Right lobe of liver (tissue), 6 donors: ENCODE measurements at regions not wholly inside any gene's neighbourhood (a gene's known extent, or its start where the extent isn't known, plus 50 kb on each side); places are given as distances from the start of the nearest gene placed in this dataset.

ENCODE experiments used
- ATAC-seq, 4 donors: fragments of 200-7000 bp; cut with Tn5 transposase; one replicate each; pipeline ENCODE4 v1.9.1; 2020; ENCODE audit warnings: mild to moderate bottlenecking in 4 of 4, moderate library complexity in 4 of 4
- DNase-seq, 3 donors: peaks; one replicate each; pipeline ENCODE4 v3.0.0-alpha.2; 2020
- H3K27ac ChIP-seq, 3 donors: fragments of 200-600 bp; one replicate each; pipeline ENCODE4 v1.8.0; 2022
- H3K27me3 ChIP-seq, 2 donors: fragments of 200-600 bp; one replicate each; pipeline ENCODE4 v1.8.0; 2022
- H3K36me3 ChIP-seq, 4 donors: fragments of 200-600 bp; sonication (generic) in 1 of 4; one replicate each; pipeline versions ENCODE4 v1.5.1 to v1.8.0; 2017 to 2022; ENCODE audit warnings: control low read depth in 1 of 4
- H3K4me1 ChIP-seq, 4 donors: fragments of 200-600 bp; sonication (generic) in 1 of 4; one replicate each; pipeline versions ENCODE4 v1.5.1 to v1.8.0; 2017 to 2022; ENCODE audit warnings: control low read depth in 1 of 4
- H3K4me3 ChIP-seq, 3 donors: fragments of 200-600 bp; one replicate each; pipeline ENCODE4 v1.8.0; 2022
- H3K9me3 ChIP-seq, 4 donors: fragments of 200-600 bp; sonication (generic) in 1 of 4; one replicate each; pipeline versions ENCODE4 v1.5.1 to v1.8.0; 2017 to 2022; ENCODE audit warnings: control low read depth in 1 of 4
- POLR2A ChIP-seq: fragments of 450-650 bp; IDR thresholded peaks from one replicate; pipeline ENCODE4 v1.6.1; 2017; ENCODE audit warnings: antibody characterized with exemption, mild to moderate bottlenecking
- WGBS: methylation state at CpG from one replicate; pipeline ENCODE4 v1.1.6; 2018; ENCODE audit warnings: low coverage, low lambda C conversion rate; ENCODE audit not compliant: insufficient coverage; ENCODE audit errors: missing lambda C conversion rate; 5-methylcytosine and 5-hydroxymethylcytosine counted together
- intact Hi-C, 2 donors: fragments of 100-400 bp; cut with DNase I; formaldehyde crosslinking; loops; one replicate each; pipeline versions ENCODE4 v1.11.2 to v1.14.1; 2022
- small RNA-seq, 2 experiments: library from RNA; depleted of rRNA; stranded (forward); fragments of <200 nt; gene quantifications; one replicate each; pipeline ENCODE3, GENCODE V24; 2016
- TF ChIP-seq, protein P1 (sequence below), 4 donors: fragments of 200-600 bp in 3 of 4; fragments of 450-650 bp in 1 of 4; IDR thresholded peaks; one replicate each; pipeline versions ENCODE4 v1.5.1 to v1.8.0; 2016 to 2022; ENCODE audit warnings: antibody characterized with exemption in 4 of 4, mild to moderate bottlenecking in 2 of 4
- donor health status: DM: no; HTN: yes; CAD: no.
- donor health status: DM: no; HTN: no; CAD: no.
- donor health status: DM: no; HTN: no; CAD: no.
- donor health status: DM: no; HTN: yes; CAD: no.
- donor health status: DM: no; HTN: yes; CAD: no.

GRCh38 chr1:240667351-240667750 lies 55.4 kb upstream of the GREM2 start:
- H3K9me3 ChIP-seq: no peaks in the 10 kb centered on the region
- intact Hi-C loops: no loop called here
- TF ChIP-seq, protein P1, sequence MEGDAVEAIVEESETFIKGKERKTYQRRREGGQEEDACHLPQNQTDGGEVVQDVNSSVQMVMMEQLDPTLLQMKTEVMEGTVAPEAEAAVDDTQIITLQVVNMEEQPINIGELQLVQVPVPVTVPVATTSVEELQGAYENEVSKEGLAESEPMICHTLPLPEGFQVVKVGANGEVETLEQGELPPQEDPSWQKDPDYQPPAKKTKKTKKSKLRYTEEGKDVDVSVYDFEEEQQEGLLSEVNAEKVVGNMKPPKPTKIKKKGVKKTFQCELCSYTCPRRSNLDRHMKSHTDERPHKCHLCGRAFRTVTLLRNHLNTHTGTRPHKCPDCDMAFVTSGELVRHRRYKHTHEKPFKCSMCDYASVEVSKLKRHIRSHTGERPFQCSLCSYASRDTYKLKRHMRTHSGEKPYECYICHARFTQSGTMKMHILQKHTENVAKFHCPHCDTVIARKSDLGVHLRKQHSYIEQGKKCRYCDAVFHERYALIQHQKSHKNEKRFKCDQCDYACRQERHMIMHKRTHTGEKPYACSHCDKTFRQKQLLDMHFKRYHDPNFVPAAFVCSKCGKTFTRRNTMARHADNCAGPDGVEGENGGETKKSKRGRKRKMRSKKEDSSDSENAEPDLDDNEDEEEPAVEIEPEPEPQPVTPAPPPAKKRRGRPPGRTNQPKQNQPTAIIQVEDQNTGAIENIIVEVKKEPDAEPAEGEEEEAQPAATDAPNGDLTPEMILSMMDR (IDR thresholded peaks at IDR 0.05): no peak
- TF ChIP-seq POLR2A: no peak
- WGBS: 75% methylated on average over 2 of the region's 3 CpGs
- no peaks in the 10 kb centered on the region for H3K27me3 ChIP-seq
- DNase-seq (no peak), ATAC-seq (no peak)
- no peak overlapping the region for H3K27ac ChIP-seq
- H3K4me1 ChIP-seq: no peaks in the 10 kb centered on the region
- no peak overlapping the region for H3K4me3 ChIP-seq
- no peaks in the 10 kb centered on the region for H3K36me3 ChIP-seq

GRCh38 chr1:240666568-240667198 lies 54.7 kb upstream of the GREM2 start:
- H3K27me3 ChIP-seq: no peaks in the 10 kb centered on the region
- intact Hi-C loops: no loop called here
- H3K36me3 ChIP-seq: no peaks in the 10 kb centered on the region
- H3K9me3 ChIP-seq: no peaks in the 10 kb centered on the region
- H3K4me3 ChIP-seq: no peak overlapping the region
- 67% methylated on average over 9 of the region's 9 CpGs for WGBS
- ATAC-seq: no peak
- H3K4me1 ChIP-seq: no peaks in the 10 kb centered on the region
- no peak overlapping the region for H3K27ac ChIP-seq
- no peak for TF ChIP-seq POLR2A
- TF ChIP-seq, protein P1 (IDR thresholded peaks at IDR 0.05): no peak
- no peak for DNase-seq

GRCh38 chr1:240663169-240663879 lies 51.4 kb upstream of the GREM2 start:
- 70% methylated on average over 1 of the region's 1 CpG for WGBS
- H3K9me3 ChIP-seq: no peaks in the 10 kb centered on the region
- intact Hi-C loops: no loop called here
- H3K27me3 ChIP-seq: no peaks in the 10 kb centered on the region
- TF ChIP-seq, protein P1 (IDR thresholded peaks at IDR 0.05): no peak
- no peak for TF ChIP-seq POLR2A
- DNase-seq (no peak), ATAC-seq (no peak)
- H3K27ac ChIP-seq: no peak overlapping the region
- H3K36me3 ChIP-seq: no peaks in the 10 kb centered on the region
- H3K4me1 ChIP-seq: no peaks in the 10 kb centered on the region
- no peak overlapping the region for H3K4me3 ChIP-seq

Small RNA genes in the stretch of these regions (small RNA-seq; reads per million reads assigned to genes)
- 0 reads per million in 2 experiments for gene RF00019
